Stomach (tissue), 8 donors: ENCODE measurements at regions not wholly inside any gene's neighbourhood (a gene's known extent, or its start where the extent isn't known, plus 50 kb on each side); places are given as distances from the start of the nearest gene placed in this dataset.
"Not testable (repeated sequence)": the region's sequence is repeated elsewhere in the genome, so short reads cannot be mapped to it uniquely, and the experiment has no call there.

Source experiments
- DNase-seq, 2 donors: peaks; one replicate each; pipeline versions ENCODE4 v3.0.0 to v3.0.0-alpha.2; 2013 to 2019
- H3K27ac ChIP-seq, 5 donors: fragments of 200-600 bp in 4 of 5; sonication (generic) in 4 of 5; one replicate each; pipeline ENCODE4 v1.5.1; 2013 to 2019; ENCODE audit warnings: mild to moderate bottlenecking in 1 of 5, moderate library complexity in 1 of 5
- H3K27me3 ChIP-seq, 3 donors: fragments of 200-600 bp; sonication (generic); one replicate each; pipeline ENCODE4 v1.5.1; 2017 to 2019; ENCODE audit warnings: mixed run types in 1 of 3
- H3K36me3 ChIP-seq, 4 donors: fragments of 200-600 bp; sonication (generic); 1 replicate in 3 of 4; 2 replicates in 1 of 4; pipeline ENCODE4 v1.5.1; 2016 to 2019
- H3K4me1 ChIP-seq, 4 donors: fragments of 200-600 bp; sonication (generic); one replicate each; pipeline ENCODE4 v1.5.1; 2016 to 2019
- H3K4me3 ChIP-seq, 4 donors: fragments of 200-600 bp; sonication (generic) in 3 of 4; one replicate each; pipeline ENCODE4 v1.5.1; 2016 to 2019; ENCODE audit warnings: mild to moderate bottlenecking in 1 of 4
- H3K9me3 ChIP-seq, 4 donors: fragments of 200-600 bp; sonication (generic); one replicate each; pipeline ENCODE4 v1.5.1; 2016 to 2019
- EP300 ChIP-seq: sonication (generic); formaldehyde crosslinking; IDR thresholded peaks from one replicate; pipeline ENCODE4 v1.6.1; 2017; ENCODE audit warnings: antibody characterized with exemption
- WGBS, 5 donors: extraction: QIAGEN DNeasy Blood & Tissue Kit in 3 of 5; methylation state at CpG; one replicate each; pipeline versions ENCODE4 v1.1.5 to v1.1.7; 2013 to 2018; 5-methylcytosine and 5-hydroxymethylcytosine counted together
- intact Hi-C: fragments of 100-400 bp; cut with DNase I; formaldehyde crosslinking; loops from one replicate; pipeline ENCODE4 v1.15.1; 2023; ENCODE audit warnings: low total_unique reads
- TF ChIP-seq, protein P1 (sequence below), 7 experiments: fragments of 450-650 bp in 4 of 7; fragments of 200-600 bp in 3 of 7; sonication (generic) in 3 of 7; IDR thresholded peaks; one replicate each; pipeline ENCODE4 v1.5.1; 2016 to 2019; ENCODE audit warnings: antibody characterized with exemption in 7 of 7, control low read depth in 2 of 7, mild to moderate bottlenecking in 1 of 7
- donor health status: healthy with polysubstance abuse.
- donor health status: Bipolar disorder and iron deficiency.
- donor health status: healthy.

DNA sequence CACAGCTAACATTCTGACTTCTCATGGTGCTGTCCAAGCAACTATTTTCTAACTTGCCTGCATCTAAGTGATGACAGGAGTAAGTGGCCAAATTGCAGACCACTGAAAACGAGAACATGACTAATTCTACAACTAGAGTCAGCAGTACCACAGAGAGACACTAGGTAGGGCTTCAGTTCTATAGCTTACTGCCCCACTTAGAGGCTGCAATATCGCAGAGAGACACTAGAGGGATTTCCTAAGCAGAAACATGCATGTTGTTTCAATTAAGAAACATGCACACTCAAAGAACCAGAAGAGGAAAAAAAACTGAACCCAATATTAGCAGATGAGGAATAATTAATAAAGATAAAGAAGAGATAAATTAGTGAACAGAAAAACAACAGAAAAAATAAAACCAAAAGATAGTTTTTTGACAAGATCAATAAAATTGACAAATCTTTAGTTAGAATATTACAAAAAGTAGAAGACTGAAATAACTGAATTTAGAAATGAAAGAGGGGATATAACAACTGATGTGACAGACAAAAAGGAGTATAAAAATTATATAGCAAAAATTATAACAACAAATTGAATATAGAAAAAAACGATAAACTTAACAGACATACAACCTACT lies 100.8 kb downstream of the SPIN4 start:
- Histone ChIP-seq H3K4me1 (no peaks in the 10 kb centered on the region), H3K27ac (no peak overlapping the region), H3K27me3 (no peaks in the 10 kb centered on the region), H3K36me3 (no peaks in the 10 kb centered on the region), H3K9me3 (no peaks in the 10 kb centered on the region), H3K4me3 (no peak overlapping the region)
- DNase-seq, result peak; percentile 26 to 86
- intact Hi-C loops, result no loop called here
- TF ChIP-seq, protein P1, sequence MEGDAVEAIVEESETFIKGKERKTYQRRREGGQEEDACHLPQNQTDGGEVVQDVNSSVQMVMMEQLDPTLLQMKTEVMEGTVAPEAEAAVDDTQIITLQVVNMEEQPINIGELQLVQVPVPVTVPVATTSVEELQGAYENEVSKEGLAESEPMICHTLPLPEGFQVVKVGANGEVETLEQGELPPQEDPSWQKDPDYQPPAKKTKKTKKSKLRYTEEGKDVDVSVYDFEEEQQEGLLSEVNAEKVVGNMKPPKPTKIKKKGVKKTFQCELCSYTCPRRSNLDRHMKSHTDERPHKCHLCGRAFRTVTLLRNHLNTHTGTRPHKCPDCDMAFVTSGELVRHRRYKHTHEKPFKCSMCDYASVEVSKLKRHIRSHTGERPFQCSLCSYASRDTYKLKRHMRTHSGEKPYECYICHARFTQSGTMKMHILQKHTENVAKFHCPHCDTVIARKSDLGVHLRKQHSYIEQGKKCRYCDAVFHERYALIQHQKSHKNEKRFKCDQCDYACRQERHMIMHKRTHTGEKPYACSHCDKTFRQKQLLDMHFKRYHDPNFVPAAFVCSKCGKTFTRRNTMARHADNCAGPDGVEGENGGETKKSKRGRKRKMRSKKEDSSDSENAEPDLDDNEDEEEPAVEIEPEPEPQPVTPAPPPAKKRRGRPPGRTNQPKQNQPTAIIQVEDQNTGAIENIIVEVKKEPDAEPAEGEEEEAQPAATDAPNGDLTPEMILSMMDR (IDR thresholded peaks at IDR 0.05), result peak in 5 of 7 experiments; percentile 61 to 87 (median 85)
- TF ChIP-seq EP300, result no peak
- WGBS, 5 donors, result 30 to 45% (median 33%) methylated on average over 2 to 3 of the region's 3 CpGs

DNA sequence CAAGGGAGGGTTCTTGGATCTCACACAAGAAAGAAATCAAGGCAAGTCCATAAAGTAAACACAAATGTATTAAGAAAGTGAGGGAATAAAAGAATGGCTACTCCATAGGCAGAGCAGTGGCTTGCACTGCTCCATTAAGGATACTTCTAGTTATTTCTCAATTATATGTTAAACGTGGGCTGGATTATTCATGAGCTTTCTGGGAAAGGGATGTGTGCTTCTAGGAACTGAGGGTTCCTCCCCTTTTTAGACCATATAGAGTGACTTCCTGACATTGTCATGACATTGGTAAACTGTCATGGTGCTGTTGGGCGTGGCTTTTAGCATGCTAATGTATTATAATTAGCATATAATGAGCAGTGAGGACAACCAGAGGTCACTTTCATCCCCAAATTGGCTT lies 108.4 kb downstream of the SPIN4 start:
- H3K9me3 ChIP-seq, H3K36me3 ChIP-seq, DNase-seq, H3K27ac ChIP-seq, H3K27me3 ChIP-seq, H3K4me3 ChIP-seq, H3K4me1 ChIP-seq, intact Hi-C loops: not testable (repeated sequence)
- no CpG with 5 or more reads among the region's 2 CpGs for WGBS, 5 donors

DNA sequence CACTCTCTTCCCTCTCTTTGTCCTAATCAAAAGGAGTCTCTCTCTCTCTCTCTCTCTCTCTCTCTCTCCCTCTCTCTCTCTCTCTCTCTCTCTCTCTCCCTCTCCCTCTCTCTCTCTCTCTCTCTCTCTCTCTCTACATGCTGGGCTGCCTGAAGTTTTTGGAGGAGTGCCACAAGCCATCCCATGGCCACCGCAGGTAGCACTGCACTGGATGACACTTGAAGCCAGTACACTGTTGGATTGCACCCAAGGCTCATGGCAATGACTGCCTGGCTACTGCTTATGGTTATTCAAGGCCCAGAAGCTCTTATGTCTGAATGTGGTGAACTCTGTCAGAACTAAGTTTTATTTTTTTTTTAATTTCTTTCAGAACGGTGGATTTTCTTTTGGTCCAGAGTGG lies 115.2 kb downstream of the SPIN4 start:
- H3K4me1 ChIP-seq, result not testable (repeated sequence)

DNA sequence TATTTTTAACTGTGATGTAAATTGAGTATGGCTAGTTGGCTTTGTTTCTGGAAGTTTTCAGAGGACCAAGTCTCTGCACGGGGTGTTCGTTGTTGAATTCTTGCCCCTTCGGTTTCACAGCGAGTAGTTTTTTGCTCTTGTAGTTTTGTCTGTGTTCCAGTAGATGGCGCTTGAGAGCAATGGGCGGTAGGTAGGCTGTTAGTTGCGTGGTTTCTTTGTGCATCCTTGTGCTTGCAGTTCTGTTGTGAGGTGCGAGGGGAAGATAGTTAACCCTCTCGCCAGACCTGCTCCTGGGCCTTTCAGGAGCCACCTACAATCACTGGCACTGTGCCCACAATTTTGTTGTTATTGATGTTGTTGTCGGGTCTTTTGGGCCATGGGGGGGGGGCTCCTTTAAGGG lies 118.1 kb downstream of the SPIN4 start:
- H3K4me3 ChIP-seq, H3K27ac ChIP-seq, H3K4me1 ChIP-seq, H3K27me3 ChIP-seq, H3K9me3 ChIP-seq, DNase-seq, intact Hi-C loops, H3K36me3 ChIP-seq: not testable (repeated sequence)
- WGBS, 5 donors, result no CpG with 5 or more reads among the region's 10 CpGs

More for the DNA sequence above, 115.2 kb downstream of the SPIN4 start:
- DNase-seq, H3K36me3 ChIP-seq, H3K4me3 ChIP-seq, intact Hi-C loops, H3K27me3 ChIP-seq, H3K27ac ChIP-seq, H3K9me3 ChIP-seq: not testable (repeated sequence)
- WGBS, 5 donors, result no CpG with 5 or more reads among the region's 2 CpGs

DNA sequence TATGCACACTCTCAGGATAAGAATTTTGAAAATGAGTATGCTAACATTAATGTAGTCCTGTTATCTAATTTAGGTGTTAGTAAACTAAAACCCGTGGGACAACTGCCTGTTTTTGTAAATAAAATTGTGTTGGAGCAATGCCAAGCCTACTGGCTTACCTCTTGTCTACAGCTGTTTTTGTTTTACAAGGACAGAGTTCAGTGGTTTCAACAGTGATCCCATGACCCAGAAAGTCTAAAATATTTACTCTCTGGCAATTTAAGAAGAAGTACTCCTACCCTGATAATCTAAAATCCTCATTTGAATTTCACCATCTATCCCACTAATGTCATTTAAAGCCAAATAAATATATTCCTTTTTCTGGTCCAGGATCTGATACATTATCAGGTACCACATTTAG lies 132.9 kb downstream of the SPIN4 start:
- H3K36me3 ChIP-seq, DNase-seq, H3K9me3 ChIP-seq, H3K27me3 ChIP-seq, H3K4me3 ChIP-seq, H3K4me1 ChIP-seq, H3K27ac ChIP-seq, intact Hi-C loops: not testable (repeated sequence)
- no CpG with 5 or more reads among the region's 1 CpG for WGBS, 5 donors

DNA sequence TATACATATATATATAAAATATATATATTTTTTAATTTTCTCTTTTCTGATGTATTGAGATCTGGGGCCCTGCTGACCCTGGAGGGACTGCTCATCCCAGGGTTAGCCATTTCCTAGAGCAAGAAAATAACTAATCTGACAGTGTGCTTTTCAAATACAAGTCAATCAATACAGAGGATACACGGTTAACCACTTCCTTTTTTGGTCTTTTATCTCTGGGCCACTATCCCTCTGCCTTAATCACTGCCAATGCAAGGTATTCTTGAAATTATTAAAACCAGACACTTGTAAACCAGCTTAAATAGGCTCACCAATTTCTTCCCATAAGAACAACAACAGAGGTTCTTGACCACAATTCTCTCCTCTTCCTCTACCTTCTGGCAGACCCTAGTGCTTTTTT lies 133.6 kb downstream of the SPIN4 start:
- WGBS, 5 donors, result no CpG with 5 or more reads among the region's 1 CpG
- H3K4me1 ChIP-seq, DNase-seq, H3K9me3 ChIP-seq, H3K27ac ChIP-seq, H3K36me3 ChIP-seq, H3K4me3 ChIP-seq, H3K27me3 ChIP-seq, intact Hi-C loops: not testable (repeated sequence)

DNA sequence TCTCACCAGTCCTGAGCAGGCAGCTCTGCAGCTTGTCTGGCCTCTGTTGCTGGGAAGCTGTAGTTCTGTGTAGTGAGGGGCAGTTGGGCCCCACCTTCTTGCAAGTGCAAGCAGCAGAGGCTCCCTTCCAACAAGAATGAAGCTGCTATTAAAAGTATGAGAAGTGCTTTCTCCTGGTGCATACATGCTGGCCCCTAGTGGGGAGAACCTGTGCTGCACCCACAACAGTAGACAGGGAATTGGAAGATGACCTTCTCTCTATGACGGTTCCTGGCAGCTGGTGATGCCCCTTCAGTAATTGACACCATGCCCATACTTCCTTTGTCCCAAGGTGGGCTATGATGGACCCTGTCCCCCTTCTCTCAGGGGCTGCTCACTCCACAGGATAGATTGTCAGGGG lies 141.5 kb downstream of the SPIN4 start:
- H3K36me3 ChIP-seq, H3K27me3 ChIP-seq, DNase-seq, H3K4me3 ChIP-seq, H3K4me1 ChIP-seq, H3K9me3 ChIP-seq, H3K27ac ChIP-seq, intact Hi-C loops: not testable (repeated sequence)
- WGBS, 5 donors, result no CpG with 5 or more reads among the region's 1 CpG

DNA sequence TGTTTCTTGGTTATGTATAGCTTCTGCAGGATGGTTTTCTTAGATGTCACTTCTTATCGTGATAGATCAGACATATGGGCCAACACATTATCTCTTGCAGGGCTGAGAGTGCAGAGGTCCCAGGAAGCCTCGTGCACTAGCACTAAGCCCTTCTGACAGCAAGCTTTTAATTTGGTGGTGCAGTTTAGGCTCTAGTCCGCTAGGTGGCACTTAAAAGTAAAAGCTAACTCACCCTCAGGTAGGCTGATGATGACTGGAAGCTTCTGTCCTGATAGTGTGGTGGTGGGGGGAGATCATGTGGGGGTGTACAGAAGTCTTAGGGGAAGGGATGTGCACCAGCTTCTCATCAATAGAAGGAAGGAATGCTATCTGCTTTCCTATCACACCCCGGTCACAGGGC lies 142.0 kb downstream of the SPIN4 start:
- H3K4me3 ChIP-seq, H3K27ac ChIP-seq, DNase-seq, H3K9me3 ChIP-seq, H3K36me3 ChIP-seq, H3K4me1 ChIP-seq, H3K27me3 ChIP-seq, intact Hi-C loops: not testable (repeated sequence)
- WGBS, 5 donors, result no CpG with 5 or more reads among the region's 4 CpGs

DNA sequence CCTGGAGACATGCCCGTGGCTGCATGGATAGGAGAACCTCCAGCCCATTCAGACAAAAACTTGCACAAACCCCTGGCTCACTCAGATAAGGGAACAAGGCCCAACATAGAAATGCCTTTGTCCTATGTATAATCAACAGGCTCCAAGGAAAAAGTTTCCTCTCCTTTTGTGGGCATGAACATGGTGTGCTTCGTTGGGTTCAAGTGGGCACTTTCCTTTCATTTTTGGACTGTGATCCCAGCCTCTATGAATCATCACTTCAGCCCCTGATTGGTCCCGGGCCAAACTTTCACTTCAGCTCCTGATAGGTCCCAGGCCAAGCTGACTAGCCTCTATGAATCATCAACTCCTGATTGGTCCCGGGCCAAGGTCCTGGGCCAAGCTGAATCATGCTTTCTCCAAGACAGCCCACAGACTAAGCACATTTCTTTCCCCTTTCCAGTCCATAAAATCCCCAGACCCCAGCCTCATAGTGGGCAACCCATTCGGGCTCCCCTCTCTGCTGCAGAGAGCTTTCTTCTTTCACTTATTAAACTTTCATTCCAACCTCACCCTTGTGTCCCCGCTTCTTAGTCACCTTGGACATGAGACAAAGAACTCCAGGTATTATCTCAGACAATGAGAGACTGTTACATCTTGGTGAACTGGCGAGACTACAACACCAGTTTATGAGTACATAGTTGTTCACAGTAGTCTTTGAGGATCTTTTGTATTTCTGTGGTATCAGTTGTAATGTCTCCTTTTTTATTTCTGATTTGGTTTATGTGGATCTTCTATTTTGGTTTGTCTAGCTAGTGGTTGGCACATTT lies 146.7 kb downstream of the SPIN4 start:
- intact Hi-C loops, H3K36me3 ChIP-seq, DNase-seq, H3K4me3 ChIP-seq, H3K27ac ChIP-seq, H3K9me3 ChIP-seq, H3K27me3 ChIP-seq, H3K4me1 ChIP-seq: not testable (repeated sequence)
- no CpG with 5 or more reads among the region's 7 CpGs for WGBS, 5 donors

DNA sequence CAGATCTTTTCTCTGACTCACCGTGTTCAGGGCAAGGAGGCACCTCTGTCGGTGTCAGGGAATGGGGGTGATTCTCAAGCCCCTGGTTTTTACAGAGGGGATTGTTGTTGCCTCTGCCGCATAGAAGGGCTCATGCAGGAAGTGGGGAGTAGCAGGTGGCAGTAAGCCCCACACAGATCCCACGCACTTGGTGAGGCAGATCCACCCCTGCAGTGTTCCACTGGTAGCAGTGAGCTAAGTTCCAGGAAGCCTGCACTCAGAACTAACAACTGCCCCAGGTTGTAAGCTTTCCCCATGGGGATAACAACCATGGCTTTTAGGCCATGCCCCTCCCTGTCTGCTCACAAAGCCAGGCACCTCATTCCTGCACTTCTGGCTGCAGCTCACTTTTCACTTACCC lies 149.1 kb downstream of the SPIN4 start:
- WGBS, 5 donors, result no CpG with 5 or more reads among the region's 4 CpGs
- intact Hi-C loops, H3K4me3 ChIP-seq: not testable (repeated sequence)

DNA sequence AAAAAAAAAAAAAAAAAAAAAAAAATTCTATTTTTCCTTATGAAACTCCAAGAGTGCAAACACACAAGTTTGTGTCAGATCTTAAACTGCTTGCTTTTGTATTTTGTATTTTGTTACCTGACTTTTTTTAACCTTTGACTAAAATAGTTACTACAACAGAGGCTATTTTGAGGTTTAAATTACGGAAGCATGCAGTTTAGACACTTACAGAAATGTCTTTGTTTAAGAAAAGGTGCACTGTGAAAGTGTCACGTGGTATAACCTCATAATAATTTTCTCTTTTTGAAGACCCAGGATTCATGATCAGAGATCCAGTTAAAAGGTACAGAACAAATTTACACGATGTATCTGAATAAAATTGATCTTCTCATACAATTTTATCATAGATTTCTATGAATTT lies 152.4 kb downstream of the SPIN4 start:
- WGBS, 5 donors, result no CpG with 5 or more reads among the region's 3 CpGs
- H3K36me3 ChIP-seq, H3K4me3 ChIP-seq, H3K27me3 ChIP-seq, H3K9me3 ChIP-seq, H3K27ac ChIP-seq, intact Hi-C loops, DNase-seq, H3K4me1 ChIP-seq: not testable (repeated sequence)

More for the DNA sequence above, 149.1 kb downstream of the SPIN4 start:
- not testable (repeated sequence) for H3K9me3 ChIP-seq, H3K36me3 ChIP-seq, H3K4me1 ChIP-seq, DNase-seq, H3K27me3 ChIP-seq, H3K27ac ChIP-seq
